NCI-H460 (cell line): ENCODE measurements at regions not wholly inside any gene's neighbourhood (a gene's known extent, or its start where the extent isn't known, plus 50 kb on each side); places are given as distances from the start of the nearest gene placed in this dataset.

Source experiments
- DNase-seq: peaks from one replicate; pipeline ENCODE4 v3.0.0-alpha.2; 2016; ENCODE audit warnings: low read depth; ENCODE audit errors: extremely low read depth

DNA sequence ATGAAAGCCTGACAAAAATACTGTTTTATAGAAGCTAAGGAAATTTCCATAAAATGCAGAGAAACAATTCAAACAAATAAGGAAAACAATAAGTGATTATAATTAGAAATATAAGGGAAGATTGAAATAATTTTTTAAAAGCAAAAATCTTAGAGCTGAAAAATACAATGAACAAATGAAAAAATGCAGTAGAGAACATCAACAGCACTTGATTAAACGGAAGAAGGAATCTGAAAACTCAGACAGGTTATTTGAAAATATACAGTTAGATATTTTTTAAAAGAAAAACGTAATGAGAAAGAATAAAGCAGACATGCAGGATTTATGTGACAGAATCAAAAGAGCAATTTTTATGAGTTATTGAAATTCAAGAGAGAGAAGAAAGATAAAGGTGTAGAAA, 279.1 kb upstream of the MAGI2 start:
- no peak for DNase-seq

DNA sequence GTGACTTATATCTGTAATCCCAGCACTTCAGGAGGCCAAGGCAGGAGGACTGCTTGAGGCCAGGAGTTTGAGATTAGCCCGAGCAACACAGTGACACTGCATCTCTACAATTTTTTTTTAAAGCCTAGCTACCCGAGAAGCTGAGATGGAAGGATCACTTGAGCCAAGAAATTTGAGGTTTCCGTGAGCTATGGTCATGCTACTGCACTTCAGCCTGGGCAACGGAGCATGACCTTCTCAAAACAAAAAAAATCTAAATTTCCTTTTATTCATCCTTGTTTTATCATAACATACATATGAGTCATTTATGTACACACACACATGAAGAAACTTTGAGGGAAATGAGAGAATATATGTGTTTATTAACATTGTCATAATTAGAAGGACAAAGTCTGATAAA, 277.5 kb upstream of the MAGI2 start:
- DNase-seq, result no peak

DNA sequence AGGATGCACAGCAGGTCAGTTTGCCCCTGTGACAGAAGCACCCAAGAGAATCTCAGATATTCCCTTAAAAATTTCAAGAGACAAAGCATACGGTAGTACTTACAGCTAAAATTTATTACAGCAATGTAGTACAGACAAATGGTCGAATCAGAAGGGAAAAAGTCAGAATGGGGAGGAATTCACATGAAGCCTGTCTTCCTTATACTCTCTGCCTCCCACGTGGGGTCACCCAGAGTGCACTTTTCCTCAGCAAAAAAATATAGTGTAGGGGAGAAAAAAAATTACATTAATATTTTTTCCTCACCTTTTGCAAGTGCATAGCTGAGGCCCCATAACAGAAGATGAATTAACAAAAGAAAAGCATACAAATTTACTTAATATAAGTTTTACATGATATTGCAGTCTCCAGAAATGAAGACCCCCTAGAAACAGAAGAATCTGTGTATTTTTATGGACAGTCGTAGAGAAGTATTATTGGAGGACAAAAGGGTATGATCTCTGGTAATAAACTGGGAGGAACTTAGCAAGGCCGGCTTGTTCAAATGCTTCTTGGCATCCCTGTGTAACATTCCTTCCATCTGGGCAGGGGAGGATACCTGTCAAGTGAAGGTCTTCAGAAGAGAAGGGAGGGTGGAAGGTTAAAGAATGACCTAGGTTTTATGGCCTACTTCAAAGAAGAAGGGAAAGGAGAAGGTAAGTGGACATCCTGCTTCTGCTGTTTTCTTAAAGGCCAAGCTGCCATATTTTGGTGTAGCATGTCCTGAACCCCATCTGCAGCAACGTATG, 270.6 kb upstream of the MAGI2 start:
- DNase-seq, result no peak

DNA sequence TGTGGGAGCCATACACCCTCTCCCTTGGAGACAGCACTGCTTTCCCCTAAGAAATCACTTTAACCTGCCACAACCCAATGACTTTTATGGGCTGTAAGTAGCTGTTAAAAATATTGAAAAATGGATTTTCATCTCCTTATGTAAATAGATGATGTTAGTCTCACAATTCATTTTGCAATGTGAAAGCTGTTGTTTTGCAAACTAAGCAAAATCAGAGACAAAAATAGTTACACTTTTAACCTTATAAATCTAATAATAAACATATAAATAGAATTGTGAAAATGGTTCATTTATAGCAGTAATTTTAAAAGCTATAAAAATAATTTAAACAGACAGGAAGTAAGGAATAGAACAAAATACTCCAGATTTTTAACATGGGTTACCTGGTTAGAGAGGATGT, 268.8 kb upstream of the MAGI2 start:
- DNase-seq, result no peak

DNA sequence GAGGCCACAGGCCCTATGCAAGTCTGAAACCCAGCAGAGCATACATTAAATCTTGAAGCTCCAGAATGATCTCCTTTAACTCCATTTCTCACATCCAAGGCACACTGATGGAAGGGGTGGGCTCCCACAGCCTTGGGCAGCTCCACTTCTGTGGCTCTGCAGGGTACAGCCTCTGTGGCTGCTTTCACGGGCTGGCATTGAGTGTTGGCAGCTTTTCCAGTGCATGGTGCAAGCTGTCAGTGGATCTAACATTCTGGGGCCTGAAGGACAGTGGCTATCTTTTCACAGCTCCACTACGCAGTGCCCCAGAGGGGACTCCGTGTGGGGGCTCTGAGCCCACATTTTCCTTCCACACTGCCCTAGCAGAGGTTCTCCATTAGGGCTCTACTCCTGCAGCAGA, 265.7 kb upstream of the MAGI2 start:
- DNase-seq, result no peak

DNA sequence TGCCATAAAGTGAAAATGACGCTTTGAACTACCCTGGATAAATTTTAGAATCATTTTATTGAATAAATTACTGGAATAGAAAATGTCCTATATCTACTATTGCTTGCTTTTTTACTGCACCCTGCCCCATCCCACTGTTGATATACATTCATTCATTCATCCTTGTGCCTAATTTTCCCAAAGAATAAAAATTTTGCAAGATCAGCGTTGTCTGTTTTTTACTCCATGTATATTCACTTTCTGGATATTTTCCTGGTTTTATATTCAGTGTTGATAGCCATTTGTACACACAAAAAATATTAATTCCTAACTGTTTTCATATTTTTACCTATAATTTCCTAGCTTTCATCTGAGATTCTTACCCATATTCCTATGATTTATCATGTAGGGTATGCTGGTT, 262.9 kb upstream of the MAGI2 start:
- DNase-seq, result no peak

DNA sequence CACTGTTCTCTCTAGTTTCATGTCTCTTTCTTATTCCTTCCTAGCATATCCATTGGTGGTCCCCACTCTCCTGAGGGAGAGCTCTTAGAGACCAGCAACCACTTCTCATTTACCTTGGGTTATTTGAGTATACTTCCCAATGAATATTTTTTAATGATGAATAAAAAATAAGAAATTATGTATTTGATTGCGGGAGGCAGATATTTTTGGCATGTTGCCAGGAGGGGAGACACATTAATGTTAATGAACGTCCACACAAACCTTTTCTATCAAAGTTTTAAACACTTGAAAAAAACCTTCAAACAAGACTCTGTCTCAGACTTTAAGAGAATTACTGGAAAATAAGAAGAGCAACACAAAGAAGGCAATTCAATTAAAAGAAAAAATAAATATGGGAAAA, 260.6 kb upstream of the MAGI2 start:
- DNase-seq, result no peak

DNA sequence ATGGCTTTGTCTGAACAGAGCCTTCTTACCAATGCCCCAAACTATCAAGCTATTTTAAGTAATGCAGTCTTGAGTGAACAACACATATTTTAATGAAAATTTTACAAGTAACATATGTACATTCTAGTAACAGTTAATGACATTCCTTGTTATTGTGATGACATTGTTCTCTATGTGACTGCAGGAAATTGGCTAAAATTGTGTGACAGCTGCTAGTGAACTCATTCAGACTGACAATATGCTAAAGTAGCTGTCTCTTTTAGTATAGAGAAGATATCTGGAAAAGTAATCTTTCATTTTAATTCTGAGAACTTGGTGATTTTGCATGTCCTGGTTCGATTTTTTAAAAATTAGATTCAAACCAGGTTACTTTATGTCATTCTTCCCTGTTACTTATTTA, 259.8 kb upstream of the MAGI2 start:
- DNase-seq, result no peak

DNA sequence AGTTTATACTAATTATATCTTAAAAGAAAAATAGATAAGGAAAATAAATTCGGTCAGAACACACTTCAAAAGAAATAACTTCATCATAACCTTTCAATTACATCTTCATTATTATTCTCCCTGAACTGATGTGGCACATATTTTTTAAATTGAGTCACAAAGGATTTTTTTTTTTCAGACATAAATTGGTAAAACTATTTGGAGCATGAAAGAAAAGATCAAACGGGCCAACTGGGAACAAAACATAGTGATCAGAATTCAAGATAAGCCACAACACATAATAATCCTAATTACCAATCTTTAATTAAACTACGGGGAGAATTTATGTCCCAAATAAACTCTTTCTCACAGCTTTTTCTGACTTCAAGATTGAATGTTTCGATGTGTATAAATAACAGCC, 258.2 kb upstream of the MAGI2 start:
- DNase-seq, result no peak

DNA sequence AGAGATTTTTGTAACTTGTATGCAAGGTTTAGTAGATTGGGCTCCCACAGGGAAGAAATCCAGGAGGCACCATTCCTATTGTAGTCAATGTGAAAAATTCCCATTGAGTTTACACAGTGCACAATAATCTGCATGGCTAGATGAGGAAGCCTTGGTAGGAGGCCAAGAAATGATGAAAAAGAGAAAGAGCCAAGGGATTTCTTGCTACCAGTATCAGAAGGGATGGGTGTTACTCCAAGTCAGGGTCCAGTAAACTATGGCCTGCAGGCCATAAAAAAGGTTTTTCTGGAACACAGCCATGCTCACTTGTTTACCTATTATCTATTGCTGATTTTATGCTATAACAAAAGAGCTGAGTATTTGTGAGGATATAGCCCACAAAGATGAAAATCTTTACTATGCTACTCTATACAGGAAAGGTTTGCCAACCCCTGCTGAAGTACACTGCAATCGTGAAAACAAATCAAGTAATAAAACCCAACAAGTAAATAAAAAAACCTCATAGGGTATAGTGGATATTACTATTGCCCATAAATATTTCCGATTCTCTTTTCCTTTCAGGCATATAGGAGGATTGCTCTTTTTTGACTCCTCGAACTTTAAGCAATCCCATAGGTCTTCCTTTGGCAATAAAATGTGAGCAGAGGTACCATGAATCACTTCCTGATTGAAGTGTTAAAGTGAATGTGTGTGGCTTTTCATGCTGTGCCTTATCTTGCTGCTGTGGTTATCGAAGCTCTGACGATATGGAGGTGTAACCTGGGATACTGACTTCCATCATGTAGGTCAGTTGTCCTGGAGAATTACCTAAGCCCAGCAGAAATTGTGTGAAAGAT, 256.3 kb upstream of the MAGI2 start:
- DNase-seq, result no peak

DNA sequence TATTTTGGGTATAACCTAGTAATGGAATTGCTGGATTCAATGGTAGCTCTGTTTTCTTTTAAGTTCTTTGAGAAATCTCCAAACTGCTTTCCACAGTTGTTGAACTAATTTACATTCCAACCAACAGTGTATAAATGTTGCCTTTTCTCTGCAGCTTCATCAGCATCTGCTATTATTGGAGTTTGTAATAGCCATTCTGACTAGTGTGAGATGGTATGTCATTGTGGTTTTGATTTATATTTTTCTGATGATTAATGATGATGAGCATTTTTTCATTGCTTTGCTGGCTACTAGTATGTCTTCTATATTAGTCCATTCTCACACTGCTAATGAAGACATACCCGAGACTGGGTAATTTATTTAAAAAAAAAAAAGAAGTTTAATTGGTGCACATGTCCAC, 248.6 kb upstream of the MAGI2 start:
- DNase-seq, result no peak

DNA sequence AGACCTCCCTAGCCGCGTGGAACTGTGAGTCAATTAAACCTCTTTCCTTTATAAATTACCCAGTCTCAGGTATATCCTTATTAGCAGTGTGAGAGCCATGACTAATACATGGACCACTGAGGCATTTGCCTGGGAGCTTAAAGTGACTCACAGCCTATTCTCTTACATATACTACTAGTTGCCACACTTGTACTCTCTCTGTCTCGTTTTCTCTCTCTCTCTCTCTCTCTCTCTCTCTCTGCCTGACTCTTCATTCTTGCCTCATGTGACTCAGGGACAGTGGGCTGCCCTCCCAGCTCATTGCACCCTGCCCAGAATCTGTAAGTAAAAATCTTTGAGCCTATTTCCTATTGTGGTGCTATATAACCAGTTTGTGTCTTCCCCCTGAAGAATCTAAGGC, 238.5 kb upstream of the MAGI2 start:
- DNase-seq, result no peak

DNA sequence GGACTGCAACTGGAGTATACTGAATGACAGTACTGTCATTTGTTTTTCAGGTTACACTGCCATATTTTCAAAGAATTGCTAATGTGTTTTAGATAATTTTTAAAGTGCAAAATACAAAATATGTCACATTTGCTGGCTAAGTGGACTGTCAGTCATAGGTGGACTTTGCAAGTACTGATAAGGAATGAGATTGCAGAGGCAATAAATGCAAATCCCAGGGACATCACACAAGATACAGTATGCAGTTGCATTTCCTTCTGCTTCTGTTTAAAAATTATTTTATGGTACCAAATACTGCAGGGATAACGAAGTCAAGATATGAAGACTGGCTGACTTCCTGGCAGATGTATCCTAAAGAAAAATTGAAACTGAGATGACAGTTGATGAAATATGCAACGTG, 237.6 kb upstream of the MAGI2 start:
- DNase-seq, result no peak

DNA sequence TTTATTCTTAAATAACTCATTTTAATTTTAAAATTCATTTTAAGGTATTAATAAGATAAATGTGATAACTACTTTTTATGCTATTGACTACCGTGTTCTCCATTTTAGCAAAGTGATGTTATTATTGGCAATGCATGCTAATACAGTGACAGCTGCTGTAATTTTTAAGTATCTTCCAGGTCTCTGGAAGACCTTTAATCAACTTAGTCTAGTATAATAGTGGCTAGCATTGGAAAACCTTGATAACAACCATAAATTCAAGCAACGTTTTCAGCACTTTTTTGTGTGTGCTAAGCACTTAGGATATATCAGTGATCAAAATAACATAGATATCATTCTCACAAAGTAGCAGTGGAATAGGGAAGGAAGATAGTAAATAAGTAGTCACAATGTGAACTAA, 230.9 kb upstream of the MAGI2 start:
- no peak for DNase-seq

DNA sequence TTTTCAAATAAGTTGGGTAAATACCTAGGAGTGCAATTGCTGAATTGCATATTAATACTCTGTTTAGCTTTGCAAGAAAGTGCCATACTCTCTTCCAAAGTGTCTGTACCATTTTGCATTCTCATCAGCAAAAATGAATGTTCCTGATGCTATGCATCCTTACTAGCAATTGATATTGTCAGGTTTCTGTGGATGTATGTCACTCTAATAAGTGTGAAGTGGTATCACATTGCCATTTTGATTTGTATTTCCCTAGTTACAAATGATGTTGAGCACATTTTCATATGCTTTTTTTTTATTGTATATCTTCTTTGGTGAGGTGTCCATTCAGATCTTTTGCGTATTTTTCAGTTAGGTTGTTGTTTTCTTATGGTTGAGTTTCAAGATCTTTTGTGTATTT, 230.4 kb upstream of the MAGI2 start:
- DNase-seq, result no peak

DNA sequence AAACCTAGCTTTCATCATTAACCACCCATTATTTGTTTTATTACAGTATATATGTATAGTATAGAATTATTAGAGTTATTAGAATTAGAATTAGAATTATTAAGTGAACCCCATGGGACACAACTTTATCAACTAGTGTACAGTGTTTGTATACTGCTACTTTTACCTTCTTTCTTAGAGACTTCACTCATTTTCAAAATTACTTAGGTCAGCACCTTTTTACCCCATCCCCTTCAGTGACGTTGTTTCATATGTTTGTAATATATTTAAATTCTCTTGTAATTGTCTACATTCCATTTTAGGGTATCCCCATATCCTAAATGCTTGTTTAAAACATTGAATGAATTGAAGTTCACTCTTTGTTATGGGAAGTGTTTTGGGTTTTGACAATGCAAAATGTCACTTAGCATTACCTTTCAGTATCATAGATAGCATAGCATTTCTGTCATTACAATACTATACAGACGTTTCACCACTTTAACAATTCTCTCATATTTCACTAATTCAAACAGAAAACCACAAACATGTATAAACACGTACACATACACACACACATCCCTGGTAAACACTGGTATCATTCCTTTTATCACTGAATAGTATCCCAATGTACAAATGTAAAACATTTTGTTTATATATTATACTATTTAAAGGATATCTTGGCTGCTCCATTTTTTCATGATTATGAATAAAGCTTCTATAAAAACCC, 229.9 kb upstream of the MAGI2 start:
- DNase-seq, result no peak

DNA sequence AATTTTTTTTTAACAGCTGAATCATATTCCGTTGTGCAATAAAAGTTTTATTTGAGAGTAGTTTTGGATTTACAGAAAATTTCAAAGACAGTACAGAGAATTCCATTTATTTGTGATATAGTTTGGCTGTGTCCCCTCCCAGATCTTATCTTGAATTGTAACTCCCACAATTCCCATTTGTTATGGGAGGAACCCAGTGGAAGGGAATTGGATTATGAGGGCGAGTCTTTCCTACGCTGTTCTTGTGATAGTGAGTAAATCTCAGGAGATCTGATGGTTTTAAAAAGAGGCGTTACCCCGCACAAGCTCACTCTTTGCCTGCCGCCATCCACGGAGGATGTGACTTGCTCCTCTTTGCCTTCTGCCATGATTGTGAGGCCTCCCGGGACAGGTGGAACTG, 228.0 kb upstream of the MAGI2 start:
- DNase-seq, result no peak

DNA sequence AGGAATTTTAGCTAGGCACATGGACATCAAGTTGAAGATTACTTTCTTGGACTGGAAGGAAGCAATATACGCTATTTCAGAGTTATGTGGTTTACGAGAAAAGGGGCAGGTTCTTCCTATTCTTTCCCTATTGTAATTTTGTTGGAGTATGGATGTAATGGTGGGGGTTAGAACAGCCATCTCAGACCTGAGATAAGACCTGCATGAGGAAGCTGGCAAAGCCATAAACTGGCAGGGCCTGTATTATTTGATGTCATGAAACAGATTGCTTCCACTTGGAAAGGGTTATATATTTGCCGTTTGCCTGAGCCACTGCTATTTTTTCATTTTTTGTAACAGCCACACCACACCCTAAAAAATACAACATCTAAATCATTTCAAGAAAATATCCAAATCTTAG, 220.5 kb upstream of the MAGI2 start:
- no peak for DNase-seq

DNA sequence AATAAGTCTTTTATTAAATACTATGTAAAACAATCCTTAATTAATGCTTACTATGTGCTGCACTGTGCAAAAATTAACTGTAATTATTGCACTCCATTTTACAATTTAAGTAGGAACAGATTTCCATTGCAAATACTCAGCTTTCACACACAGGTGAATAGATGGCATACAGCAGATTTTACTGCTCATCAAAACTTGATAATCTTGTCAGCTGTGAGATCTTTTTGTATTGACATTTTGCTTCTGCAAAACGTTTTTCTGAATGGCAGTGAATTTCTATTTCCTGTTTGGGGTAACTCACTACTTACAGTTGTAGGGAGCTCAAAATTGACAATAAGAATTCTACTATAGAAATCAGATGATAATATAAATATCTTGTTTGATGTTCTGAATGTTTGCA, 220.0 kb upstream of the MAGI2 start:
- DNase-seq, result no peak

DNA sequence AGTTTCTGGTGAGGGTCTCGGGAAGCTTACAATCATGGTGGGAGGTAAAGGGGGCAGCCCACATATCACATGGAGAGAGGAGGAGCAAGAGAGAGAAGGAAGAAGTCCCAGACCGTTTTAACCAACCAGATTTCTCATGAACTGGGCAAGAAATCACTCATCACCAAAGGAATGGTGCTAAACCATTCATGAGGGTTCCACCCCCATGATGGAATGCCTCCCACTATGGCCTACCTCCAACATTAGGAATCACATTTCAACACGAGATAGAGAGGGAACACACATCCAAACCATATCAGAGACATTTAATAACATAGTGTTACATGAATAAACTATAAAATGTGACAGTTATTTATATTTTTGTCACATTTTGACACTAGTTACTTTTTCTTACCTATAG, 214.8 kb upstream of the MAGI2 start:
- DNase-seq, result no peak

DNA sequence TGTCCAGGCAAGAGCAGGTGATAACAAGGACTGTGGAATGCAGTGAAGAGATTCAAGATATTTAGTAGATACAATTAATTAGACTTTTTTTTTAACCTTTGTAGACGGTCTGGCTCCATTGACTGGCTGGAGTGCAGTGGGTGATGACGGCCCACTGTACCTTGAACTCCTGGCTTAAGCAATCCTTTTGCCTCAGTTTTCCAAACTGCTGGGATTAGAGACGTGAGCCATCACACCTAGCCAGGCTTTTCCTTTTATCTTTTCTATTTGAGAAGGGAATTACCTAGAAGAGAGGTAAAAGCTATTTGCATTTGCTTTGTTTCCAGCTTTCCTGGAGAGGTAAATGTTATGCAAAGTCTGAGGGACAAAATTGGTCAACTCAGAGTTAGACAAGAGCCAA, 213.0 kb upstream of the MAGI2 start:
- no peak for DNase-seq
